Inferior parietal cortex (tissue), 1 donor: ENCODE measurements at regions not wholly inside any gene's neighbourhood (a gene's known extent, or its start where the extent isn't known, plus 50 kb on each side); places are given as distances from the start of the nearest gene placed in this dataset.
A peak's percentile ranks its signal among the peaks of the same experiment; 100 is the strongest.
"Not testable (repeated sequence)": the region's sequence is repeated elsewhere in the genome, so short reads cannot be mapped to it uniquely, and the experiment has no call there.

Experiments
- DNase-seq: peaks from one replicate; pipeline ENCODE4 v3.0.0-alpha.2; 2016; ENCODE audit errors: extremely low spot score

- no peak for DNase-seq
Observed at GRCh38 chr1:79255421-79255820, 248.9 kb upstream of the ADGRL4 start.

- no peak for DNase-seq
Observed at GRCh38 chr1:79252598-79252997, 246.1 kb upstream of the ADGRL4 start.

GRCh38 chr1:79239840-79240239 lies 233.3 kb upstream of the ADGRL4 start:
- no peak for DNase-seq

GRCh38 chr1:79235301-79236002 lies 228.9 kb upstream of the ADGRL4 start:
- no peak for DNase-seq

GRCh38 chr1:79232818-79233217 lies 226.3 kb upstream of the ADGRL4 start:
- DNase-seq = no peak

- DNase-seq = not testable (repeated sequence)
Observed at GRCh38 chr1:79230751-79231150, 224.2 kb upstream of the ADGRL4 start.

GRCh38 chr1:79226963-79227362 lies 220.4 kb upstream of the ADGRL4 start:
- no peak for DNase-seq

- no peak for DNase-seq
Observed at GRCh38 chr1:79224537-79224936, 218.0 kb upstream of the ADGRL4 start.

GRCh38 chr1:79220509-79220908 lies 214.0 kb upstream of the ADGRL4 start:
- no peak for DNase-seq

- no peak for DNase-seq
Observed at GRCh38 chr1:79215311-79215710, 208.8 kb upstream of the ADGRL4 start.

GRCh38 chr1:79207786-79208185 lies 201.3 kb upstream of the ADGRL4 start:
- no peak for DNase-seq

GRCh38 chr1:79207331-79207730 lies 200.8 kb upstream of the ADGRL4 start:
- DNase-seq = no peak

- DNase-seq = no peak
Observed at GRCh38 chr1:79204779-79205479, 198.4 kb upstream of the ADGRL4 start.

- no peak for DNase-seq
Observed at GRCh38 chr1:79198832-79199231, 192.3 kb upstream of the ADGRL4 start.

GRCh38 chr1:79197421-79197820 lies 190.9 kb upstream of the ADGRL4 start:
- DNase-seq = peak; percentile 17

GRCh38 chr1:79196211-79196610 lies 189.7 kb upstream of the ADGRL4 start:
- no peak for DNase-seq

- no peak for DNase-seq
Observed at GRCh38 chr1:79193211-79194079, 186.9 kb upstream of the ADGRL4 start.

- DNase-seq = no peak
Observed at GRCh38 chr1:79190074-79190473, 183.5 kb upstream of the ADGRL4 start.

GRCh38 chr1:79188337-79188736 lies 181.8 kb upstream of the ADGRL4 start:
- DNase-seq = no peak

- DNase-seq = no peak
Observed at GRCh38 chr1:79186260-79186659, 179.7 kb upstream of the ADGRL4 start.

- DNase-seq = no peak
Observed at GRCh38 chr1:79177844-79178243, 171.3 kb upstream of the ADGRL4 start.

GRCh38 chr1:79161077-79161476 lies 154.5 kb upstream of the ADGRL4 start:
- no peak for DNase-seq

GRCh38 chr1:79155991-79156390 lies 149.5 kb upstream of the ADGRL4 start:
- no peak for DNase-seq
